ENCODE measurements at regions not wholly inside any gene's neighbourhood (a gene's known extent, or its start where the extent isn't known, plus 50 kb on each side); places are given as distances from the start of the nearest gene placed in this dataset.
"Not testable (repeated sequence)": the region's sequence is repeated elsewhere in the genome, so short reads cannot be mapped to it uniquely, and the experiment has no call there.

GRCh38 chr3:181916013-181916412 lies 204.3 kb downstream of the SOX2 start:
- intact Hi-C loops (cut with DNase I): no loop called here
- no peak for DNase-seq

DNA sequence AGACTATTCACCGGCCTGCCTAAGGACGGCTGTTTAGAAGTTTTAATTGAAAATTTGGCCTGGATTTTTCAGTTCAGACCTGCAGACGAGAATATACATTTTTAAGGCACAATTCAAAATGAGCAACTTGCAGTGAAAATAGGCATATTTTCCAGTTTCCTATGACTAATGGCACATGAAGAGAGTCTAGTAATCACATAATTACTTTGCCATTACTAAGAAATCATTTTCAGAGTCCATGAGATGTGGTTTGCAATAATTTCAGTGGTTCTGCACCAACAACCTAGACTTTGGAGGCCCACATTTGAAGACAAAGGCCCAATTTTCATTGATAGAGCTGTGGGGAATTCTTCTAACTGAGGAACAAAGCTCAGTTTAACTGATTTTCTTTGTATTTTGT lies 205.3 kb downstream of the SOX2 start:
- intact Hi-C loops (cut with DNase I): no loop called here
- no peak for DNase-seq

DNA sequence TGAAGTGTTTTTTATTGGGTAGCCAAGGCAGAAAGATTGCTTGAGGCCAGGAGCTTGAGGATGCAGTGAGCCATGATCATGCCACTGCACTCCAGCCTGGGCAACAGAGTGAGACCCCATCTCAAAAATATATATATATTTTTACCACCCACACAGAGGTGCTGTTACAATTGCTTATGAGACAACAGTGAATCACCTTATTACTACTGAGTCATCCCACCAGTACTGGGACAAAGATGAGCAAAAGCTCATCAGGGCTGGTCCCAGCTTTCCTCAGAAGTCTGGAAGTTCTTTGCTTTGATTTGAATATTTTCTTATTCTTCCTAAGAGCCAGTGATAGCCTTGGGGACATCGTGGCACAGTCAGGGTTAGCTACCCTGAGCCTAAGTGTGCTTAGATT lies 207.7 kb downstream of the SOX2 start:
- intact Hi-C loops (cut with DNase I): no loop called here
- no peak for DNase-seq

DNA sequence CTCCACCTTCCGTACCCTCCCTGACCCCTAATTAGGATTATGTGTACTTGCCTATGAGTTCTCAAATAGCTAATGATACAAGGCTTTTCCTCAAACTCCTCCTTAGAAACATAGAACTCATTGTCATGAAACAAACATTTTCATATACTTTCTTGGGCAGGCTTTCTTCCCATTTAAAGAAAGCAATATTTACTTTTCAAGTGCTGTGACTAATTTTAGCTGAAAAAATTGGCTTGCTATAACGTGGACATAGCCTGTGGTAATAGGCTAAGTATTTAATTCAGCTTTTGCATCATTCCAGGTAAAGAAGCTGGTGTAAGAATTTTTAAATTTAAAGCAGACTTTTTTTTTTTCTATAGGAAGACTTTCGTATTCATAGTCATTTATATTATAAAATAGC lies 208.7 kb downstream of the SOX2 start:
- no peak for DNase-seq
- intact Hi-C loops (cut with DNase I): no loop called here

GRCh38 chr3:181921220-181921619 lies 209.5 kb downstream of the SOX2 start:
- no peak for DNase-seq
- intact Hi-C loops (cut with DNase I): no loop called here

DNA sequence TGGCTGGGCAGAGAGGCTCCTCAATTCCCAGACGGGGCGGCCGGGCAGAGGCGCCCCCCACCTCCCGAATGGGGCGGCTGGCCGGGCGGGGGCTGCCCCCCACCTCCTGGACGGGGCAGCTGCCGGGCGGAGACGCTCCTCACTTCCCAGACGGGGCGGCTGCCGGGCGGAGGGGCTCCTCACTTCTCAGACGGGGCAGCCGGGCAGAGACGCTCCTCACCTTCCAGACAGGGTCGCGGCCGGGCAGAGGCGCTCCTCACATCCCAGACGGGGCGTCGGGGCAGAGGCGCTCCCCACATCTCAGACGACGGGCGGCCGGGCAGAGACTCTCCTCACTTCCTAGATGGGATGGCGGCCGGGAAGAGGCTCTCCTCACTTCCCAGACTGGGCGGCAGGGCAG lies 214.1 kb downstream of the SOX2 start:
- intact Hi-C loops (cut with DNase I): not testable (repeated sequence)
- peak in 1 of 10 donors; percentile 50 for DNase-seq

DNA sequence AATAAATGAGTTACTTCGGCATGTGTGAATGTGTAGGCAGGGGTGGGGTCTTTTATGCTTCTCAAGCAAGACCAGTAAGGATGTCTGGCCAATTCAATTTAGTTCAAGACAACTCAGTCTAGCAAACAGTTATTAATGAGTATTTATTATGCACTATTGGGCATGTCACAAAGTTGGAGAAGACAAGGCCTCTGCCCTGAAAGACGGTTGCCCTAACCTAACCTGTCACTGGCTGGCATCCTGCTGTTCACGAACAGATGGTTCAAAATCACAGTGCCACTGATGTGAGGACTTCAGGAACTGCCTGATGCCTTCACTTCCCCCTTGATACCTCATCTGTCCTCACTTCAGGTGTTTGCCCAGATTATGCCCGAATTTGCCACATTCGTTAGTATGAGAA lies 217.8 kb downstream of the SOX2 start:
- DNase-seq: no peak

DNA sequence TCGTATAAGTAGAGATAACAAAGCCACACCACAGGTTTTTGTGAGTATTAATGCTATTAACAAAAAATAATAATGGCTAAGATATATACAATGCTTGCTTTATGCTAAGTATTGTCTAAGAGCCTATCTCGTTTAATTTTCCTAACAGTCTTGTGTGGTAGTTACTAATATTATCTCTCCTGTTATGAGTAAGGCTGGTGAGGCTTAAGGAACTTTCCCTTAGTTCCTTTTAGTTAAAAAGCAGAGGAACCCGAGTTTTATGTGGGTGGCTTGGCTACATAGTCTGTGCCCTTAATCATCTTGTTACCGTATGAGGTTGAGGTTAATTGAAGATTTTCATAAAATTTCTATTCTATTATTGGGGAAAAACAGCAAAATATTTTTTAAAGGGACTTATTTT lies 218.4 kb downstream of the SOX2 start:
- no peak for DNase-seq
- intact Hi-C loops (cut with DNase I): no loop called here

More for the DNA sequence above, 217.8 kb downstream of the SOX2 start:
- intact Hi-C loops (cut with DNase I): no loop called here

DNA sequence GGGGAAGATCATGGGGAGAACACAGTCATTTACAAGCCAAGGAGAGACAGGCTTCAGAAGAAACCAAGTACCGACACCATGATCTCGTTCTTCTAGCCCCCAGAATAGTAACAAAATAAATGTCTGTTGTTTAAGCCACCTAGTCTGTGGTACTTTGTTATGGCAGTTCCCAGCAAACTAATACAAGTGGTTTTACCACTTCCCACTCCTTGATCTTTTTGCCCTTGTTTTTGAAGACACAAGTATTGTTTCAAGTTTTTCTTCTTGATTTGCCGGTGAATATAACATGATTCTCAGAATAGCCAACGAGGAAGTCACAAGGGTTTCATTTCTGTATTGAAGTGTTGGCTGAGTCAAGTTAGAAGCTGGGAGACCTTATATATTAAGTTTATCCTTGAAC lies 220.3 kb downstream of the SOX2 start:
- intact Hi-C loops (cut with DNase I): no loop called here

DNA sequence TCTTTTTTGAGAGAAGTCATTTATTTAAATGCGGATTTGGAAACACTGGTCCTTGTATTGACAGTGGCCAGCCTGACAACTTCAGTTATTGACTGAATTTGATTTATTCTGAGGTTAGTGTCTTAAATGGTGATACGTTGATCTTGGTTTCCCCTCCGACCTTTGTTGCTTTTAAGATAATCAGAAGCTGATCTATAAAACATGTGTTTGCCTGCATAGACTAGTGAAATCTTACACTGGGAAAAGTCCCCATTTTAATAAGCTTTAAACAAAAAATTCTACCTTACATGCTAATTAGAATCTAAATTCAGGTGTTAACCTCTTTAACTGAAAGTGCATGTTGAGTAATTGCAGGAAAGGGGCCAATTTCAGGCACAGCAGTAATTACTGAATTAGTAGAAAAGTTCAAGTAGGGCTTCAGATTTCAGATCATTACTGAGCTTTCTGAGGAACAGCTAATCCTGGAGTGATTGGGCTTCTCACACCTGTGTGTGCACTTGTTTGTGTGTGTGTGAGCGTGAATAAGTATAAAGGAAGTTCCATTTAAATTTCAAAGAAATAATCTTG lies 221.4 kb downstream of the SOX2 start:
- intact Hi-C loops (cut with DNase I): no loop called here
- DNase-seq: no peak

More for the DNA sequence above, 220.3 kb downstream of the SOX2 start:
- DNase-seq: no peak

DNA sequence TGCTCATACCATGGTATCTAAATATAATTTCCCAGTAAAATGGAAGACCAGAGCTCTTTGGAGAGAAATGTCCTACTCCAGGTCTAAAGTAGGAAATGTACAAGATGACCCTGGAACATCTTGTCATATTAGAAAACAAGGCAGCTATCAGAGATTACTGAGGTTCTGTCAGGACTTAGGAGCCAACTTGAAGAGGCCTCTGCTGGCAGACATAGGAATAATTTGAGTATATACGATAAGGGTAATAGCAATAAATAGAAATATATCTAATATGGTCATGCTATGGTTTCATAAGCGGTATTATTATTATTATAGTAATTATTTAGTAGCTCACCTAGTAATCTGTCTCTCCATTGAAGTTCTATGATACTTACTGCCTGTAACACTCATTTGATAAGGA lies 224.2 kb downstream of the SOX2 start:
- DNase-seq: no peak
- intact Hi-C loops (cut with DNase I): no loop called here

- no peak for DNase-seq
- intact Hi-C loops (cut with DNase I): no loop called here
Observed at GRCh38 chr3:181936774-181937173, 225.0 kb downstream of the SOX2 start.

DNA sequence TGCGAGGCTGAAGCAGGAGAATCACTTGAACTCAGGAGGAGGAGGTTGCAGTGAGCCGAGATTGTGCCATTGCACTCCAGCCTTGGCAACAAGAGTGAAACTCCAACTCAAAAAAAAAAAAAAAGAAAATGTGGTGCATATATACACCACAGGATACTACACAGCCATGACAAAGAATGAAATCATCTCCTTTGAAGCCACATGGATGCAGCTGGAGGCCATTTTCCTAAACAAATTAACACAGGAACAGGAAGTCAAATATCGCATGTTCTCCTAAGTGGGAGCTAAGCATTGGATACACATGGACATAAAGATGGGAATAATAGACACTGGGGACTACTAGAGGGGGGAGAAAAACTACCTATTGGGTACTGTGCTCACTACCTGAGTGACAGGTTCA lies 226.9 kb downstream of the SOX2 start:
- DNase-seq; intact Hi-C loops (cut with DNase I): not testable (repeated sequence)

DNA sequence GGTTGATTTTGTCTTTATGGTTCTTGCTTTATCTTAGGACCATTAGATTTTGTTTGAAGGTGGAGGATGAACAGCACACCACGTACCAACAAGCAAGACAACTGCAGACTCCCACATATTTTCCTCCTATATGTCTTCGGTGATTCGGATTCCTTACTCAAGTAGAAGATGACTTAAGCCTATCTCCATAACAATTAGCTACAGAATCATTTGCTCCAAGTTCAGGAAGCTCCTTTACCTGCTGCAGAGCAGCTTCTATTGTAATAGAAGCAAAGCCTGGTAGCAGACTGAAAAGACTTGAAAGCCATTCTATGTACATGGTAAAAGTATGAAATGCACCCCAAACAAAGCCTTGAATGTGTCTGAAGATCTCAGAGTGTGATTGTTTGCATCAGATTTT lies 229.0 kb downstream of the SOX2 start:
- DNase-seq: no peak
- intact Hi-C loops (cut with DNase I): no loop called here

GRCh38 chr3:181941250-181941649 lies 229.5 kb downstream of the SOX2 start:
- no peak for DNase-seq
- intact Hi-C loops (cut with DNase I): no loop called here

- intact Hi-C loops (cut with DNase I): no loop called here
- no peak for DNase-seq
Observed at GRCh38 chr3:181943285-181943684, 231.6 kb downstream of the SOX2 start.

GRCh38 chr3:181947606-181948005 lies 235.9 kb downstream of the SOX2 start:
- intact Hi-C loops (cut with DNase I): no loop called here
- DNase-seq: no peak

GRCh38 chr3:181948286-181948685 lies 236.6 kb downstream of the SOX2 start:
- intact Hi-C loops (cut with DNase I): no loop called here
- DNase-seq: no peak

GRCh38 chr3:181952221-181952620 lies 240.5 kb downstream of the SOX2 start:
- intact Hi-C loops (cut with DNase I): no loop called here
- DNase-seq: no peak

- no peak for DNase-seq
- intact Hi-C loops (cut with DNase I): no loop called here
Observed at GRCh38 chr3:181952929-181953328, 241.2 kb downstream of the SOX2 start.

- no peak for DNase-seq
- intact Hi-C loops (cut with DNase I): no loop called here
Observed at GRCh38 chr3:181955566-181955965, 243.8 kb downstream of the SOX2 start.

DNA sequence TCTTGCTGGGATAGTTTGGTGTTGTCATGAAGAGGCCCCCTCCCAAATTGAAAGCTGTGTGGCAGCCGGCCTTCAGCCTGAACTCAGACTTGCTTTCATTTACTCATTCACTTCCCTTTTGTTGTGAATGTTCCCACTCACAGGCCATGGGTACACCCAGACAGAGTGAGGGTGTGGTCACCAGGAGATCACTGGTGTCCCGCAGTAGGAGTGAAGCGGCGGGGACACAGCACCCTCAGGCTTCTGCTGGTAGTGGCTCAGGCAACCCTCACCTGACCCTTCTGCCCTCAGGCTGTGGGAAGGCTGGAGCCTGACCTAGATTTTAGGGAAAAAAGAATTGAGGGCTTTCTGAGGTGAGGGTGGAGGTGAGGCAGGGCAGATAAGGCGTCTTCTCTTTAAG lies 244.4 kb downstream of the SOX2 start:
- DNase-seq: no peak
- intact Hi-C loops (cut with DNase I): no loop called here

- intact Hi-C loops (cut with DNase I): no loop called here
- peak in 1 of 10 donors; percentile 15 for DNase-seq
Observed at GRCh38 chr3:181966393-181966792, 254.7 kb downstream of the SOX2 start.
